HCT116 (cell line): ENCODE measurements at regions not wholly inside any gene's neighbourhood (a gene's known extent, or its start where the extent isn't known, plus 50 kb on each side); places are given as distances from the start of the nearest gene placed in this dataset.

Source experiments
- EZH2 ChIP-seq: fragments of 200-600 bp; sonication (generic); IDR thresholded peaks from 2 replicates; pipeline ENCODE4 v1.6.1; 2017; ENCODE audit warnings: antibody characterized with exemption, mixed run types
- TCF7L2 ChIP-seq: IDR thresholded peaks from 2 replicates; pipeline ENCODE4 v1.7.0; 2011; ENCODE audit warnings: borderline replicate concordance, inconsistent platforms; ENCODE audit not compliant: insufficient read depth, insufficient read length; ENCODE audit errors: extremely low read depth
- TF ChIP-seq, protein P1 (sequence below): IDR thresholded peaks from 2 replicates; pipeline ENCODE4 v1.6.1; 2012
- TF ChIP-seq, protein P2 (sequence below), 3 experiments: fragments of 200-600 bp in 1 of 3; sonication (generic) in 1 of 3; IDR thresholded peaks in 2 of 3; conservative IDR thresholded peaks in 1 of 3; 2 replicates each; pipeline ENCODE4 v1.5.1; 2012 to 2017; ENCODE audit warnings: low read depth in 2 of 3, low read length in 2 of 3, antibody characterized with exemption in 1 of 3, borderline replicate concordance in 1 of 3, control low read depth in 1 of 3, mild to moderate bottlenecking in 1 of 3, mixed read lengths in 1 of 3, mixed run types in 1 of 3, moderate library complexity in 1 of 3; ENCODE audit not compliant: insufficient read depth in 1 of 3
- TF ChIP-seq, protein P3 (sequence below): IDR thresholded peaks from 2 replicates; pipeline ENCODE4 v1.6.1; 2012; ENCODE audit warnings: low read depth
- TF ChIP-seq, protein P4 (sequence below): IDR thresholded peaks from 2 replicates; pipeline ENCODE4 v1.6.1; 2012

DNA sequence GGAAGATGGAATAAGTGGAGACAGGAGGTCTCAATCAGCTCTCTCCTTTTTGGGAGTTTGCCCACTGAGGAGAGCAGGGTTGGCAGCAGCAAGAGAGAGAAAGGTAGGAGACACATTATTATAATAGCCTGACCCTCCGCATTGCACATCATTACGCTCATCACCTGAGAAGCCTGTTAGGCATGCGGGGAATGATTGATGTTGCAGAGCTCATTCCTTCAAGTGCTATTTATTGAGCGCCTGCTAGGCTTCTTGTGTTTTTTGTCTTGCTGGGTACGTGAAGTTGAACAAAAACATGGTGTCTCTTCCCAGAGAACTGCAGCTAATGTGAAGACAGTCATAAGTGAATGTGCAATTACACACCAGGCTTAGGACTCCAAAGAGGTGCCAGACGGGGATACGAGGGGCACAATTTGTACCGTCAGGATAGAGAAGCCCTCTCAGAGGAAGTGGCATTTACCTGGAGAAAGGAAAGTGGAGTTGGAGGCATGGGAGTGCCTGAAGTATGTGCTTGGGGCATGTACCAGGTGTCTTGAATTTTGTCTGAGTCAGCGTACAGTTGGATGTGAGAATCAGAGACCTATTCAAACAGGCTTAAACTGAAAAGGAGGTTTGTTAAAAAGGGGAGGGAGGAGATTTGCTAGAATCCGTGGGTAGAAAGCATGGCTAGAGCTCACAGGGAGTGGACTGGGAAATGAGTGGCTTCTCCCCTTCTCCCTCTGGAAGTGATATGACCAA, 90.2 kb upstream of the SOD3 start:
- TF ChIP-seq, protein P1, sequence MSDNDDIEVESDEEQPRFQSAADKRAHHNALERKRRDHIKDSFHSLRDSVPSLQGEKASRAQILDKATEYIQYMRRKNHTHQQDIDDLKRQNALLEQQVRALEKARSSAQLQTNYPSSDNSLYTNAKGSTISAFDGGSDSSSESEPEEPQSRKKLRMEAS = no peak
- TF ChIP-seq, protein P2, sequence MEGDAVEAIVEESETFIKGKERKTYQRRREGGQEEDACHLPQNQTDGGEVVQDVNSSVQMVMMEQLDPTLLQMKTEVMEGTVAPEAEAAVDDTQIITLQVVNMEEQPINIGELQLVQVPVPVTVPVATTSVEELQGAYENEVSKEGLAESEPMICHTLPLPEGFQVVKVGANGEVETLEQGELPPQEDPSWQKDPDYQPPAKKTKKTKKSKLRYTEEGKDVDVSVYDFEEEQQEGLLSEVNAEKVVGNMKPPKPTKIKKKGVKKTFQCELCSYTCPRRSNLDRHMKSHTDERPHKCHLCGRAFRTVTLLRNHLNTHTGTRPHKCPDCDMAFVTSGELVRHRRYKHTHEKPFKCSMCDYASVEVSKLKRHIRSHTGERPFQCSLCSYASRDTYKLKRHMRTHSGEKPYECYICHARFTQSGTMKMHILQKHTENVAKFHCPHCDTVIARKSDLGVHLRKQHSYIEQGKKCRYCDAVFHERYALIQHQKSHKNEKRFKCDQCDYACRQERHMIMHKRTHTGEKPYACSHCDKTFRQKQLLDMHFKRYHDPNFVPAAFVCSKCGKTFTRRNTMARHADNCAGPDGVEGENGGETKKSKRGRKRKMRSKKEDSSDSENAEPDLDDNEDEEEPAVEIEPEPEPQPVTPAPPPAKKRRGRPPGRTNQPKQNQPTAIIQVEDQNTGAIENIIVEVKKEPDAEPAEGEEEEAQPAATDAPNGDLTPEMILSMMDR (IDR thresholded peaks at IDR 0.05 in 2 of 3, conservative IDR thresholded peaks at IDR 0.05 in 1 of 3; ENCODE audit: borderline replicate concordance in 1 of 3, insufficient read depth in 1 of 3, low read depth in 2 of 3, low read length in 2 of 3) = no peak
- TF ChIP-seq TCF7L2 (no peak), EZH2 (no peak)
- TF ChIP-seq, protein P3, sequence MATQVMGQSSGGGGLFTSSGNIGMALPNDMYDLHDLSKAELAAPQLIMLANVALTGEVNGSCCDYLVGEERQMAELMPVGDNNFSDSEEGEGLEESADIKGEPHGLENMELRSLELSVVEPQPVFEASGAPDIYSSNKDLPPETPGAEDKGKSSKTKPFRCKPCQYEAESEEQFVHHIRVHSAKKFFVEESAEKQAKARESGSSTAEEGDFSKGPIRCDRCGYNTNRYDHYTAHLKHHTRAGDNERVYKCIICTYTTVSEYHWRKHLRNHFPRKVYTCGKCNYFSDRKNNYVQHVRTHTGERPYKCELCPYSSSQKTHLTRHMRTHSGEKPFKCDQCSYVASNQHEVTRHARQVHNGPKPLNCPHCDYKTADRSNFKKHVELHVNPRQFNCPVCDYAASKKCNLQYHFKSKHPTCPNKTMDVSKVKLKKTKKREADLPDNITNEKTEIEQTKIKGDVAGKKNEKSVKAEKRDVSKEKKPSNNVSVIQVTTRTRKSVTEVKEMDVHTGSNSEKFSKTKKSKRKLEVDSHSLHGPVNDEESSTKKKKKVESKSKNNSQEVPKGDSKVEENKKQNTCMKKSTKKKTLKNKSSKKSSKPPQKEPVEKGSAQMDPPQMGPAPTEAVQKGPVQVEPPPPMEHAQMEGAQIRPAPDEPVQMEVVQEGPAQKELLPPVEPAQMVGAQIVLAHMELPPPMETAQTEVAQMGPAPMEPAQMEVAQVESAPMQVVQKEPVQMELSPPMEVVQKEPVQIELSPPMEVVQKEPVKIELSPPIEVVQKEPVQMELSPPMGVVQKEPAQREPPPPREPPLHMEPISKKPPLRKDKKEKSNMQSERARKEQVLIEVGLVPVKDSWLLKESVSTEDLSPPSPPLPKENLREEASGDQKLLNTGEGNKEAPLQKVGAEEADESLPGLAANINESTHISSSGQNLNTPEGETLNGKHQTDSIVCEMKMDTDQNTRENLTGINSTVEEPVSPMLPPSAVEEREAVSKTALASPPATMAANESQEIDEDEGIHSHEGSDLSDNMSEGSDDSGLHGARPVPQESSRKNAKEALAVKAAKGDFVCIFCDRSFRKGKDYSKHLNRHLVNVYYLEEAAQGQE = no peak
- TF ChIP-seq, protein P4, sequence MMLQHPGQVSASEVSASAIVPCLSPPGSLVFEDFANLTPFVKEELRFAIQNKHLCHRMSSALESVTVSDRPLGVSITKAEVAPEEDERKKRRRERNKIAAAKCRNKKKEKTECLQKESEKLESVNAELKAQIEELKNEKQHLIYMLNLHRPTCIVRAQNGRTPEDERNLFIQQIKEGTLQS = no peak
